Mucosa of descending colon (tissue), 3 donors: ENCODE measurements at regions not wholly inside any gene's neighbourhood (a gene's known extent, or its start where the extent isn't known, plus 50 kb on each side); places are given as distances from the start of the nearest gene placed in this dataset.

Source experiments
- ATAC-seq: fragments of 200-7000 bp; cut with Tn5 transposase; one replicate; pipeline ENCODE4 v1.9.1; 2020; ENCODE audit warnings: mild to moderate bottlenecking, moderate library complexity
- DNase-seq, 3 donors: peaks; one replicate each; pipeline ENCODE4 v3.0.0-alpha.2; 2020
- H3K36me3 ChIP-seq: fragments of 200-600 bp; one replicate; pipeline ENCODE4 v1.8.0; 2021; ENCODE audit warnings: low read depth, mild to moderate bottlenecking
- H3K4me1 ChIP-seq: fragments of 200-600 bp; one replicate; pipeline ENCODE4 v1.8.0; 2021; ENCODE audit warnings: low read depth, mild to moderate bottlenecking
- H3K4me3 ChIP-seq: fragments of 200-600 bp; one replicate; pipeline ENCODE4 v1.8.0; 2021; ENCODE audit warnings: mild to moderate bottlenecking
- H3K9me3 ChIP-seq: fragments of 200-600 bp; one replicate; pipeline ENCODE4 v1.8.0; 2021; ENCODE audit warnings: mild to moderate bottlenecking
- CTCF ChIP-seq: fragments of 200-600 bp; IDR thresholded peaks from one replicate; pipeline ENCODE4 v1.8.0; 2022; ENCODE audit warnings: antibody characterized with exemption, mild to moderate bottlenecking
- intact Hi-C, 2 donors: fragments of 100-400 bp; cut with DNase I in 1 of 2; cut with micrococcal nuclease in 1 of 2; formaldehyde crosslinking; loops; one replicate each; pipeline versions ENCODE4 v1.11.0 to v1.11.1; 2022; cut with DNase I, micrococcal nuclease
- donor health status: DM: no; HTN: no; CAD: no; lungs with moderate emphysema.
- donor health status: DM: no; HTN: no; CAD: no.
- donor health status: DM: no; HTN: yes; CAD: no.

GRCh38 chr4:14943749-14944148 lies 58.5 kb upstream of the CPEB2 start:
- ATAC-seq, result no peak
- TF ChIP-seq CTCF, result no peak
- Histone ChIP-seq H3K4me1 (no peaks in the 10 kb centered on the region), H3K36me3 (no peaks in the 10 kb centered on the region), H3K9me3 (no peaks in the 10 kb centered on the region), H3K4me3 (no peak overlapping the region)
- intact Hi-C loops, result no loop called here
- DNase-seq, result no peak

GRCh38 chr4:14952352-14952751 lies 49.9 kb upstream of the CPEB2 start:
- DNase-seq (no peak), ATAC-seq (no peak)
- H3K4me1 ChIP-seq, result no peaks in the 10 kb centered on the region
- no peaks in the 10 kb centered on the region for H3K36me3 ChIP-seq
- H3K4me3 ChIP-seq, result no peak overlapping the region
- no peaks in the 10 kb centered on the region for H3K9me3 ChIP-seq
- intact Hi-C loops, result no loop called here
- no peak for TF ChIP-seq CTCF
